ENCODE measurements at regions not wholly inside any gene's neighbourhood (a gene's known extent, or its start where the extent isn't known, plus 50 kb on each side); places are given as distances from the start of the nearest gene placed in this dataset.

GRCh38 chr1:56191369-56191768, 388.0 kb downstream of the PLPP3 start:
- TF ChIP-seq EZH2phosphoT487 (IDR thresholded peaks at IDR 0.05; ENCODE audit: borderline replicate concordance, low read depth, low read length): no peak
- no peak for TF ChIP-seq CTCF (conservative IDR thresholded peaks at IDR 0.05; ENCODE audit: low read length)
